ENCODE measurements at regions not wholly inside any gene's neighbourhood (a gene's known extent, or its start where the extent isn't known, plus 50 kb on each side); places are given as distances from the start of the nearest gene placed in this dataset.

DNA sequence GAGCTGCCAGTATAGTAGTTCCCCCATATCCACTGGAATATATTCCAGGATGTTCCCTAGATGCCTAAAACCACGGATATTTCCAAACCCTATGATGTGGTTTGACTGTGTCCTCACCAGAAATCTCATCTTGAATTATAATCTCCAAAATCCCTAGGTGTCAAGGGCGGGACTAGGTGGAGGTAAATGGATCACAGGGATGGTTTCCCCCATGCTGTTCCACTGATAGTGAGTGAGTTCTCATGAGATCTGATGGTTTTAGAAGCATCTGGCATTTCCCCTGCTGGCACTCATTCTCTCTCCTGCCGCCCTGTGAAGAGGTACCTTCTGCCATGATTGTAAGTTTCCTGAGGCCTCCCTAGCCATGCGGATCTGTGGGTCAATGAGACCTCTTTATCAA lies 168.6 kb downstream of the MAF start:
- H3K9me3 ChIP-seq (replicated peaks; ENCODE audit: control insufficient read depth, insufficient read depth, low read depth, low read length), result no peaks in the 10 kb centered on the region
- no peak overlapping the region for H3K9ac ChIP-seq (ENCODE audit: insufficient read depth in 1 of 2, low read depth in 2 of 2, low read length in 2 of 2)
- no peak overlapping the region for H3K4me3 ChIP-seq
- no peak overlapping the region for H2AFZ ChIP-seq (ENCODE audit: low read depth, low read length)
- ChIA-PET POLR2A (no interaction called here), CTCF (ENCODE audit: low intra/inter-chr PET ratio) (no interaction called here)
- intact Hi-C loops (cut with micrococcal nuclease), result no loop called here
- no peaks in the 10 kb centered on the region for H3K4me1 ChIP-seq (replicated peaks in 1 of 2; ENCODE audit: control insufficient read depth in 2 of 2, insufficient read depth in 2 of 2, low read length in 2 of 2)
- no peak for FAIRE-seq
- H3K27ac ChIP-seq (ENCODE audit: extremely low read depth, low read depth, low read length), result no peak overlapping the region
- H3K27me3 ChIP-seq (ENCODE audit: control insufficient read depth in 2 of 2, insufficient read depth in 2 of 2, low read length in 2 of 2), result peaks cover 33 to 61% of the 10 kb centered on the region in 2 experiments
- 0% methylated on average over 4 of the region's 4 CpGs for WGBS (ENCODE audit: insufficient coverage, low coverage, missing lambda C conversion rate)
- no peak for ATAC-seq
- in situ Hi-C loops (cut with MboI), result no loop called here
- H4K20me1 ChIP-seq (replicated peaks; ENCODE audit: control insufficient read depth, insufficient read depth, low read length), result no peaks in the 10 kb centered on the region
- no peak for DNase-seq (ENCODE audit: extremely low read depth in 1 of 4, low spot score in 3 of 4)
- no peaks in the 10 kb centered on the region for H3K36me3 ChIP-seq (ENCODE audit: control insufficient read depth, insufficient read depth, low read length)
- H3K79me2 ChIP-seq (ENCODE audit: control insufficient read depth, insufficient read depth, low read length), result no peaks in the 10 kb centered on the region
- H3K9me1 ChIP-seq (ENCODE audit: control insufficient read depth, insufficient read depth, low read length), result no peaks in the 10 kb centered on the region
- no peak overlapping the region for H3K4me2 ChIP-seq (ENCODE audit: insufficient read depth, low read length)
- no TSS peak for BruUV-seq (replicated peaks)
- no peak for TF ChIP-seq GMEB1 (CRISPR knock-in tag; IDR thresholded peaks at IDR 0.05)
- TF ChIP-seq NEUROD1 (IDR thresholded peaks at IDR 0.05; ENCODE audit: borderline replicate concordance, low read depth, low read length, partially characterized antibody), result no peak
- no peak for TF ChIP-seq MGA (IDR thresholded peaks at IDR 0.05)
- TF ChIP-seq NFXL1 (CRISPR knock-in tag; IDR thresholded peaks at IDR 0.05), result no peak
- TF ChIP-seq ZNF212 (CRISPR knock-in tag; IDR thresholded peaks at IDR 0.05), result no peak
- TF ChIP-seq, protein P1, sequence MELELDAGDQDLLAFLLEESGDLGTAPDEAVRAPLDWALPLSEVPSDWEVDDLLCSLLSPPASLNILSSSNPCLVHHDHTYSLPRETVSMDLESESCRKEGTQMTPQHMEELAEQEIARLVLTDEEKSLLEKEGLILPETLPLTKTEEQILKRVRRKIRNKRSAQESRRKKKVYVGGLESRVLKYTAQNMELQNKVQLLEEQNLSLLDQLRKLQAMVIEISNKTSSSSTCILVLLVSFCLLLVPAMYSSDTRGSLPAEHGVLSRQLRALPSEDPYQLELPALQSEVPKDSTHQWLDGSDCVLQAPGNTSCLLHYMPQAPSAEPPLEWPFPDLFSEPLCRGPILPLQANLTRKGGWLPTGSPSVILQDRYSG (tag; conservative IDR thresholded peaks at IDR 0.05; ENCODE audit: low read depth), result no peak
